ENCODE measurements at regions not wholly inside any gene's neighbourhood (a gene's known extent, or its start where the extent isn't known, plus 50 kb on each side); places are given as distances from the start of the nearest gene placed in this dataset.

GRCh38 chr13:32881074-32881776 lies 135.0 kb upstream of the KL start:
- DNase-seq (ENCODE audit: low spot score), result no peak
- Mint-ChIP-seq H3K27ac (ENCODE audit: unreplicated experiment) (peak overlapping the region; percentile 13), H3K9me3 (ENCODE audit: low read depth) (no peaks in the 10 kb centered on the region), H3K4me3 (ENCODE audit: unreplicated experiment) (no peak overlapping the region), H3K27me3 (ENCODE audit: low read depth) (no peaks in the 10 kb centered on the region), H3K4me1 (ENCODE audit: low read depth) (peaks cover 51% of the 10 kb centered on the region), H3K36me3 (ENCODE audit: low read depth) (no peaks in the 10 kb centered on the region)
- no peak for TF ChIP-seq CTCF (IDR thresholded peaks at IDR 0.05)

GRCh38 chr13:32881777-32882145 lies 134.5 kb upstream of the KL start:
- TF ChIP-seq CTCF (IDR thresholded peaks at IDR 0.05), result no peak

GRCh38 chr13:32882691-32883090 lies 133.5 kb upstream of the KL start:
- Mint-ChIP-seq H3K36me3 (ENCODE audit: low read depth) (peaks cover 2% of the 10 kb centered on the region), H3K4me3 (ENCODE audit: unreplicated experiment) (no peak overlapping the region), H3K9me3 (ENCODE audit: low read depth) (peaks cover 8% of the 10 kb centered on the region), H3K4me1 (ENCODE audit: low read depth) (peaks cover 47% of the 10 kb centered on the region), H3K27ac (ENCODE audit: unreplicated experiment) (no peak overlapping the region), H3K27me3 (ENCODE audit: low read depth) (no peaks in the 10 kb centered on the region)
- DNase-seq (ENCODE audit: low spot score), result no peak
- no peak for TF ChIP-seq CTCF (IDR thresholded peaks at IDR 0.05)

More at GRCh38 chr13:32881777-32882145, 134.5 kb upstream of the KL start:
- Mint-ChIP-seq H3K27ac (ENCODE audit: unreplicated experiment) (no peak overlapping the region), H3K4me1 (ENCODE audit: low read depth) (peaks cover 51% of the 10 kb centered on the region), H3K27me3 (ENCODE audit: low read depth) (no peaks in the 10 kb centered on the region), H3K9me3 (ENCODE audit: low read depth) (peaks cover 2% of the 10 kb centered on the region), H3K4me3 (ENCODE audit: unreplicated experiment) (no peak overlapping the region), H3K36me3 (ENCODE audit: low read depth) (no peaks in the 10 kb centered on the region)
- no peak for DNase-seq (ENCODE audit: low spot score)

GRCh38 chr13:32883474-32883873 lies 132.7 kb upstream of the KL start:
- TF ChIP-seq CTCF (IDR thresholded peaks at IDR 0.05), result no peak

GRCh38 chr13:32887617-32888016 lies 128.6 kb upstream of the KL start:
- H3K4me3 Mint-ChIP-seq (ENCODE audit: unreplicated experiment), result no peak overlapping the region
- no peaks in the 10 kb centered on the region for H3K27me3 Mint-ChIP-seq (ENCODE audit: low read depth)
- no peak for TF ChIP-seq CTCF (IDR thresholded peaks at IDR 0.05)
- no peak overlapping the region for H3K27ac Mint-ChIP-seq (ENCODE audit: unreplicated experiment)
- peaks cover 14% of the 10 kb centered on the region for H3K4me1 Mint-ChIP-seq (ENCODE audit: low read depth)
- H3K36me3 Mint-ChIP-seq (ENCODE audit: low read depth), result peaks cover 5% of the 10 kb centered on the region
- DNase-seq (ENCODE audit: low spot score), result no peak
- H3K9me3 Mint-ChIP-seq (ENCODE audit: low read depth), result peaks cover 14% of the 10 kb centered on the region

More at GRCh38 chr13:32883474-32883873, 132.7 kb upstream of the KL start:
- Mint-ChIP-seq H3K9me3 (ENCODE audit: low read depth) (peaks cover 14% of the 10 kb centered on the region), H3K27ac (ENCODE audit: unreplicated experiment) (no peak overlapping the region), H3K27me3 (ENCODE audit: low read depth) (no peaks in the 10 kb centered on the region), H3K4me3 (ENCODE audit: unreplicated experiment) (no peak overlapping the region), H3K36me3 (ENCODE audit: low read depth) (peaks cover 5% of the 10 kb centered on the region), H3K4me1 (ENCODE audit: low read depth) (peaks cover 40% of the 10 kb centered on the region)
- DNase-seq (ENCODE audit: low spot score), result no peak

Measured in chondrocyte (in vitro differentiated cells).